Fibroblast of mammary gland (primary cell): ENCODE measurements at regions not wholly inside any gene's neighbourhood (a gene's known extent, or its start where the extent isn't known, plus 50 kb on each side); places are given as distances from the start of the nearest gene placed in this dataset.

Experiments used
- DNase-seq: peaks from one replicate; pipeline ENCODE4 v3.0.0-alpha.2; 2010; ENCODE audit warnings: low read depth
- H3K4me3 ChIP-seq: 2 replicates; pipeline ENCODE4 v1.5.1; 2011; ENCODE audit warnings: low read depth, mild to moderate bottlenecking, low read length, moderate library complexity; ENCODE audit not compliant: control insufficient read depth
- TF ChIP-seq, protein P1 (sequence below): conservative IDR thresholded peaks from 2 replicates; pipeline ENCODE4 v1.5.1; 2011; ENCODE audit warnings: low read depth, low read length, inconsistent platforms; ENCODE audit not compliant: control insufficient read depth, insufficient read depth

DNA sequence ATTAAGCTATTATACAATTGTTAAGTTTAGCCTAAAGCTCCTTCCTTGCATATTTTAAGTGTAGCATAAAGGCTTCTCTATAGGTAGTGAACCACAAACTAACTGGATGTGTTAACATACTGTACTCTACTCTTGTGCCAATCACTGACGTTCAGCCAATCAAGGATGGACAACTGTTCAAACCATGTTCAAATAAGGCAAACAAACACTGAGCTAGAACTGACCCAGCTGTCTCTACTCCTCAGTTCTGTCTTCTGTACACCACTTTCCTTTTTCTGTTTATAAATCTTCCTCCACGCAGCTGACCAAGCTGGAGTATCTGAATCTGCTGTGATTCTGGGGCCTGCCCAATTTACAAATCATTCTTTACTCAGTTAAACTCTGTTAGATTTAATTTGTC, 188.7 kb upstream of the MBL2 start:
- DNase-seq = no peak
- TF ChIP-seq, protein P1, sequence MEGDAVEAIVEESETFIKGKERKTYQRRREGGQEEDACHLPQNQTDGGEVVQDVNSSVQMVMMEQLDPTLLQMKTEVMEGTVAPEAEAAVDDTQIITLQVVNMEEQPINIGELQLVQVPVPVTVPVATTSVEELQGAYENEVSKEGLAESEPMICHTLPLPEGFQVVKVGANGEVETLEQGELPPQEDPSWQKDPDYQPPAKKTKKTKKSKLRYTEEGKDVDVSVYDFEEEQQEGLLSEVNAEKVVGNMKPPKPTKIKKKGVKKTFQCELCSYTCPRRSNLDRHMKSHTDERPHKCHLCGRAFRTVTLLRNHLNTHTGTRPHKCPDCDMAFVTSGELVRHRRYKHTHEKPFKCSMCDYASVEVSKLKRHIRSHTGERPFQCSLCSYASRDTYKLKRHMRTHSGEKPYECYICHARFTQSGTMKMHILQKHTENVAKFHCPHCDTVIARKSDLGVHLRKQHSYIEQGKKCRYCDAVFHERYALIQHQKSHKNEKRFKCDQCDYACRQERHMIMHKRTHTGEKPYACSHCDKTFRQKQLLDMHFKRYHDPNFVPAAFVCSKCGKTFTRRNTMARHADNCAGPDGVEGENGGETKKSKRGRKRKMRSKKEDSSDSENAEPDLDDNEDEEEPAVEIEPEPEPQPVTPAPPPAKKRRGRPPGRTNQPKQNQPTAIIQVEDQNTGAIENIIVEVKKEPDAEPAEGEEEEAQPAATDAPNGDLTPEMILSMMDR = no peak
- H3K4me3 ChIP-seq = no peak overlapping the region

DNA sequence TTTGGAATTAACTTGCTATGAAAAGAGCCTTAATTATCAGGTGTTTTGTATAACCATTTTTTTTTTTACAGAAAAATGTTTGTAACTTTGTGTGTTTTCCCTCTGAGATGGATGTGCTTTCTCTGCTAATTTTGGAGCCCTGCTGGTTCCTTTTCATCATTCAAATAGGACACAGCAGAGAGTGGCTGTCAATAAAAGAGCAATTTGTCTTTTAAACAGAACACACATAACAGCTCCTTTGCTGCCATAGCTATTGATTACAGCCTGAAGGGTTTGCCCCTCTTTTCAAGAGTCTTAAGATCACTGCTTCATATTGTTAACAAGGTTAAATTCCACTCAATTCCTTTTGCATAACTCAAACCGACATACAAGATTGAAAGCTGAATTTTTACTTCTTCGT, 187.2 kb upstream of the MBL2 start:
- TF ChIP-seq, protein P1 = no peak
- no peak overlapping the region for H3K4me3 ChIP-seq
- DNase-seq = no peak

DNA sequence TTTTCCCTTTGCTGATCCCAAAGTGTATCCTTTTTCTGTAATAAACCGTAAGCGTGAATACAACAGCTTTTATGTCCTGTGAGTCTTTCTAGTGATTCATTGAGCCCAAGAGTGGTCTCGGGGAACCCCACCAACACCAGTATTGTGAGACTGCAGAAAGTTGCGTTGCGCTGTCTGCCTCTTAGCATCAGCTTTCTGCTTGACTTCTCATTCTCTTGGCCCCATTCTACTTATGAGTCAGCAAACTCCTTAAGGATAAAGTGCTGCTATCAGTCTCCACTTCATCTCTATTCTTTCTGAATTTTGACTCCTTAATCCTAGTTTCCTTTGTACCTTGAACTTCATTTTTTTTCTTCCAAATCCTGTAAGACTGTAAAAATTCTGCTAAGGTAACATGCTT, 184.3 kb upstream of the MBL2 start:
- H3K4me3 ChIP-seq = no peak overlapping the region
- no peak for DNase-seq
- TF ChIP-seq, protein P1 = no peak

DNA sequence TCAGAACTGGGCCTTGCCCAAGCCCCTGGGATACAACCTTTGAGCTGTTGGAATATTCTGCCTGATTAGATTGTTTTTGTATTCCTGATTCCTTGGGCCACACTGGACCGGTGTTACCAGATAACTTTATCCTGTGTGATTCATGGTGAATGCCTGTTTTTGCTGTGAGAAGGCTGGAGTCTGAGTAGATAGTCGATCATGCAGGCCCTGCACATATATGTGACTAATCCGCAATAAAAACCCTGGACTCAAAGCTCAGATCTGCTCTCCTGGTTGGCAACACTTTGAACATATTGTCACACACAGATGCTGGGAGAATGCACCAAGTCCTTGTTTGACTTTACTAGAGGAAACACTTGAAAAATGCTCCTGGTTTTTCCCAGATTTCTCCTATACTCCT, 183.9 kb upstream of the MBL2 start:
- no peak for DNase-seq
- TF ChIP-seq, protein P1 = no peak
- no peak overlapping the region for H3K4me3 ChIP-seq

DNA sequence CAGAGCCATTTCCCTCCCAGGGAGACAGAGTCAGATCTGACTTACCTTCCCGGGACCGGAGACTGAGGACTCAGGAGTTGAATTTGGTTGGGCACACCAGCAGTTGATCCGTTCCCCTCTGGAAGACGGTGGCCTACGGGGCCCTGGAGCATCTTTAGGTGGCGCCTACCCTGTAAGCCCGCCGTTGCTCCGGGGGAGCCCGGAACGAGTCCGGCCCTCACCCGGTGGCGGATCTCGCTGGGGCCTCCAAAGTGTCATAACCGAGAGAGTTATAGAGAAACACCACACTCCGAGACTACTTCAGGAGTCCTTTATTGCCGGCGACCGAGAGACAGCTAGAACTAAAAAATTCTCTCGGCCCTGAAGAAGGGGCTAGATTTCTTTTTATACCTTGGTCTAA, 182.8 kb upstream of the MBL2 start:
- H3K4me3 ChIP-seq = no peak overlapping the region
- TF ChIP-seq, protein P1 = no peak
- no peak for DNase-seq

DNA sequence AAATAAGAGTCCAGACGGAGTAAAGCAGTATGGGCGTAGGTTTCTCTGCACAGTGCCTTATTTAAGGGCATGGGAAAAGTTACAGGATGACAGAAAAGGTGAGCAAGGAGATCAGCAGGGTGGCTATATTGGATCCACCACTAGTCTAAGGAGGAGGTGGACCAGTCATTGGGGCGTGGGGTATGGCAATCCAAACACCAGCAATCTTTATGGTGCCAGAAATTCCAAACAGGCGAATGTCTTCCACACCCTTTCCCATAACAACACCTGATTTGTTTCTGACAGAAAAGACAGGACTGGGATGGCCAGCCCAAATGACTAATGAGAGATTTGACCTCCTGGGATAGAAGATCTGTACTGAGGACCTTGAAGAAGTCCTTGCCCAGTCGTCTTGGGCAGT, 181.8 kb upstream of the MBL2 start:
- H3K4me3 ChIP-seq = no peak overlapping the region
- TF ChIP-seq, protein P1 = no peak
- no peak for DNase-seq

DNA sequence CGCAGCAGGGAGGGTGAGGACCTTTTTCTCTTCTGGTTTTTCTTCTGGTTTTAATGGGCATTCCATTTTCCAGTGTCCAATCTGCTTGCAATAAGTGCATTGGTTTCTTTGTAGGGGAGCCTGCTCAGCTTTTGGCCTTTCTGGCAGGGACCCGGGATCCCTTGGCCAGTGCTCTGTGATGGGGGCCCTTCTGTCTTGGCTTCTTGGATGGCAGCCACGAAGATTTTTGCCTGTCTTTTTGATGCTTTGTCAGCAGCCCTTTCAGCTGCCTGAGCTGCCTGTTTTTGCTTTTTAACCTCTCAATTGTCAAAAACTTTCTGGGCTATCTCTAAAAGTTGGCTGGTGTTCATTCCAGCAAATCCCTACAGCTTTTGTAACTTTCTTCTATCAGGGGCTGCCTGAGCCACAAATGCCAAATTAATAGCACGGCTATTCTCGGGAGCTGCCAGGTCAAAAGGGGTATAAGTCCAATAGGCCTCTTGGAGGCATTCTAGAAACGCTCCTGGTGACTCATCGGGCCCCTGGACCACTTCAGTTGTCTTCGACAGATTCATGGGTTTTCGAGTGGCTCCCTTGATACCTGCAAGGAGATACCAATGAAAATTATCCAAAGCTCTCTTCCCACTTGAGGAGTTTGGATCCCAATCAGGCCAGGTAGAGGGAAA, 179.9 kb upstream of the MBL2 start:
- DNase-seq = no peak
- H3K4me3 ChIP-seq = no peak overlapping the region
- TF ChIP-seq, protein P1 = no peak
